Erythroblast (primary cell): ENCODE measurements at regions not wholly inside any gene's neighbourhood (a gene's known extent, or its start where the extent isn't known, plus 50 kb on each side); places are given as distances from the start of the nearest gene placed in this dataset.

Experiments
- GATA1 ChIP-seq: IDR thresholded peaks from 2 replicates; pipeline ENCODE4 v1.6.1; 2011; ENCODE audit warnings: low read depth, mild to moderate bottlenecking, control low read depth, low read length, moderate library complexity
- POLR2A ChIP-seq: IDR thresholded peaks from 2 replicates; pipeline ENCODE4 v1.6.1; 2011; ENCODE audit warnings: mild to moderate bottlenecking, low read length

- no peak for TF ChIP-seq POLR2A
- no peak for TF ChIP-seq GATA1
Measured at GRCh38 chr6:71410681-71411080, 122.1 kb downstream of the OGFRL1 start.
